WTC11 (cell line): ENCODE measurements at regions not wholly inside any gene's neighbourhood (a gene's known extent, or its start where the extent isn't known, plus 50 kb on each side); places are given as distances from the start of the nearest gene placed in this dataset.

ENCODE experiments used
- ETV6 ChIP-seq: sonication (generic); formaldehyde crosslinking; IDR thresholded peaks from 2 replicates; pipeline ENCODE4 v1.8.1; 2022; ENCODE audit warnings: mild to moderate bottlenecking, missing genetic modification reagents
- FOXJ3 ChIP-seq: sonication (generic); formaldehyde crosslinking; IDR thresholded peaks from 2 replicates; pipeline ENCODE4 v1.9.0; 2021; ENCODE audit warnings: missing genetic modification reagents, mild to moderate bottlenecking, borderline replicate concordance
- JUN ChIP-seq: sonication (generic); formaldehyde crosslinking; IDR thresholded peaks from 2 replicates; pipeline ENCODE4 v1.8.0; 2023; ENCODE audit warnings: mild to moderate bottlenecking, missing genetic modification reagents
- MYBL2 ChIP-seq: sonication (generic); formaldehyde crosslinking; IDR thresholded peaks from 2 replicates; pipeline ENCODE4 v1.8.1; 2023; ENCODE audit warnings: mild to moderate bottlenecking, moderate library complexity, missing genetic modification reagents
- NR2C2 ChIP-seq: sonication (generic); formaldehyde crosslinking; IDR thresholded peaks from 2 replicates; pipeline ENCODE4 v1.8.0; 2022; ENCODE audit warnings: mild to moderate bottlenecking, missing genetic modification reagents
- SMAD3 ChIP-seq: sonication (generic); formaldehyde crosslinking; IDR thresholded peaks from 2 replicates; pipeline ENCODE4 v1.8.0; 2022; ENCODE audit warnings: missing genetic modification reagents, mild to moderate bottlenecking, borderline replicate concordance
- SP1 ChIP-seq: sonication (generic); formaldehyde crosslinking; conservative IDR thresholded peaks from 2 replicates; pipeline ENCODE4 v1.8.1; 2022; ENCODE audit warnings: missing genetic modification reagents
- TF ChIP-seq, protein P1 (sequence below): fragments of 200-600 bp; IDR thresholded peaks from 2 replicates; pipeline ENCODE4 v1.8.0; 2022; ENCODE audit warnings: antibody characterized with exemption
- TF ChIP-seq, protein P2 (sequence below): sonication (generic); formaldehyde crosslinking; IDR thresholded peaks from 2 replicates; pipeline ENCODE4 v1.8.0; 2022; ENCODE audit warnings: mild to moderate bottlenecking, missing genetic modification reagents
- TF ChIP-seq, protein P3 (sequence below): sonication (generic); formaldehyde crosslinking; IDR thresholded peaks from 2 replicates; pipeline ENCODE4 v1.8.1; 2023; ENCODE audit warnings: mild to moderate bottlenecking, missing genetic modification reagents
- TF ChIP-seq, protein P4 (sequence below): sonication (generic); formaldehyde crosslinking; IDR thresholded peaks from 2 replicates; pipeline ENCODE4 v1.8.0; 2022; ENCODE audit warnings: mild to moderate bottlenecking, missing genetic modification reagents
- TF ChIP-seq, protein P5 (sequence below): sonication (generic); formaldehyde crosslinking; IDR thresholded peaks from 2 replicates; pipeline ENCODE4 v1.8.0; 2022; ENCODE audit warnings: missing genetic modification reagents
- TF ChIP-seq, protein P6 (sequence below): fragments of 250-450 bp; sonication (Bioruptor Pico); IDR thresholded peaks from 2 replicates; pipeline ENCODE4 v1.9.0; 2021; ENCODE audit warnings: moderate library complexity, mild to moderate bottlenecking, inconsistent platforms, borderline replicate concordance
- TF ChIP-seq, protein P7 (sequence below): sonication (generic); formaldehyde crosslinking; IDR thresholded peaks from 2 replicates; pipeline ENCODE4 v1.8.0; 2022; ENCODE audit warnings: mild to moderate bottlenecking, missing genetic modification reagents

DNA sequence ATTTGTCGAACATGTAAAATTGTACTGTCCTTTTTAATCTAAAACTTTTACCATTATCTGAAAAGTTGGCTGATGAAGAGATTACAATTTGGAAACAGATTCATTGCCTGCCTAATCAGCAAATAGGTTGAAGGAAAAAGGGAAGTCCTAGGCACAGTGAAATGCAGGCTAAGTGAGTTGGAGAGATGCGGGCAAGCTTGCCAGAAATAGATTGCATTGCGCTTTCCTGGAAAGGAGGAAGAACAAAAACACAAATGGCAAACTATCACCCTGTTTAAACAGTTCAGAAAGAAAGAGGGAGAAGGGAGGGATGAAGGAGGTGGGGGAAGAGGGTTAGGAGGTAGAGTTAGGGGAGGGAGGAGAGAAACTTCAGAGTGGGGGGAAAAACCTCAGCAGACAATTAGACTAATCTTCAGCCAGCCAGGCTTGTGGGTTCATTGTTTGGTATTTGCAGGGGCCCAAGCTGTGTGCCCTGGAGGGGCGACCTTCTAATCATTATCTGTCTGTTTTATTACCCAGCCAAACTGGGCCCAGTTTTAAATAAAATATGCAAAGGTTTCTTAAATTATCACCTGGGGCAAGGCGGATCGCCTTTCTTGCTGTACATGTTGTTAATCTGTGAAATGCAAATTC, 465.2 kb downstream of the TFAP2B start:
- TF ChIP-seq, protein P1, sequence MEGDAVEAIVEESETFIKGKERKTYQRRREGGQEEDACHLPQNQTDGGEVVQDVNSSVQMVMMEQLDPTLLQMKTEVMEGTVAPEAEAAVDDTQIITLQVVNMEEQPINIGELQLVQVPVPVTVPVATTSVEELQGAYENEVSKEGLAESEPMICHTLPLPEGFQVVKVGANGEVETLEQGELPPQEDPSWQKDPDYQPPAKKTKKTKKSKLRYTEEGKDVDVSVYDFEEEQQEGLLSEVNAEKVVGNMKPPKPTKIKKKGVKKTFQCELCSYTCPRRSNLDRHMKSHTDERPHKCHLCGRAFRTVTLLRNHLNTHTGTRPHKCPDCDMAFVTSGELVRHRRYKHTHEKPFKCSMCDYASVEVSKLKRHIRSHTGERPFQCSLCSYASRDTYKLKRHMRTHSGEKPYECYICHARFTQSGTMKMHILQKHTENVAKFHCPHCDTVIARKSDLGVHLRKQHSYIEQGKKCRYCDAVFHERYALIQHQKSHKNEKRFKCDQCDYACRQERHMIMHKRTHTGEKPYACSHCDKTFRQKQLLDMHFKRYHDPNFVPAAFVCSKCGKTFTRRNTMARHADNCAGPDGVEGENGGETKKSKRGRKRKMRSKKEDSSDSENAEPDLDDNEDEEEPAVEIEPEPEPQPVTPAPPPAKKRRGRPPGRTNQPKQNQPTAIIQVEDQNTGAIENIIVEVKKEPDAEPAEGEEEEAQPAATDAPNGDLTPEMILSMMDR: no peak
- TF ChIP-seq, protein P2, sequence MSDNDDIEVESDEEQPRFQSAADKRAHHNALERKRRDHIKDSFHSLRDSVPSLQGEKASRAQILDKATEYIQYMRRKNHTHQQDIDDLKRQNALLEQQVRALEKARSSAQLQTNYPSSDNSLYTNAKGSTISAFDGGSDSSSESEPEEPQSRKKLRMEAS (CRISPR knock-in tag): no peak
- TF ChIP-seq, protein P3, sequence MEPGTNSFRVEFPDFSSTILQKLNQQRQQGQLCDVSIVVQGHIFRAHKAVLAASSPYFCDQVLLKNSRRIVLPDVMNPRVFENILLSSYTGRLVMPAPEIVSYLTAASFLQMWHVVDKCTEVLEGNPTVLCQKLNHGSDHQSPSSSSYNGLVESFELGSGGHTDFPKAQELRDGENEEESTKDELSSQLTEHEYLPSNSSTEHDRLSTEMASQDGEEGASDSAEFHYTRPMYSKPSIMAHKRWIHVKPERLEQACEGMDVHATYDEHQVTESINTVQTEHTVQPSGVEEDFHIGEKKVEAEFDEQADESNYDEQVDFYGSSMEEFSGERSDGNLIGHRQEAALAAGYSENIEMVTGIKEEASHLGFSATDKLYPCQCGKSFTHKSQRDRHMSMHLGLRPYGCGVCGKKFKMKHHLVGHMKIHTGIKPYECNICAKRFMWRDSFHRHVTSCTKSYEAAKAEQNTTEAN (CRISPR knock-in tag): no peak
- TF ChIP-seq SP1 (CRISPR knock-in tag) (no peak), JUN (CRISPR knock-in tag) (no peak), SMAD3 (CRISPR knock-in tag) (no peak), MYBL2 (CRISPR knock-in tag) (no peak), ETV6 (CRISPR knock-in tag) (no peak), FOXJ3 (CRISPR knock-in tag) (no peak), NR2C2 (no peak)
- TF ChIP-seq, protein P4, sequence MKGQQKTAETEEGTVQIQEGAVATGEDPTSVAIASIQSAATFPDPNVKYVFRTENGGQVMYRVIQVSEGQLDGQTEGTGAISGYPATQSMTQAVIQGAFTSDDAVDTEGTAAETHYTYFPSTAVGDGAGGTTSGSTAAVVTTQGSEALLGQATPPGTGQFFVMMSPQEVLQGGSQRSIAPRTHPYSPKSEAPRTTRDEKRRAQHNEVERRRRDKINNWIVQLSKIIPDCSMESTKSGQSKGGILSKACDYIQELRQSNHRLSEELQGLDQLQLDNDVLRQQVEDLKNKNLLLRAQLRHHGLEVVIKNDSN: no peak
- TF ChIP-seq, protein P5, sequence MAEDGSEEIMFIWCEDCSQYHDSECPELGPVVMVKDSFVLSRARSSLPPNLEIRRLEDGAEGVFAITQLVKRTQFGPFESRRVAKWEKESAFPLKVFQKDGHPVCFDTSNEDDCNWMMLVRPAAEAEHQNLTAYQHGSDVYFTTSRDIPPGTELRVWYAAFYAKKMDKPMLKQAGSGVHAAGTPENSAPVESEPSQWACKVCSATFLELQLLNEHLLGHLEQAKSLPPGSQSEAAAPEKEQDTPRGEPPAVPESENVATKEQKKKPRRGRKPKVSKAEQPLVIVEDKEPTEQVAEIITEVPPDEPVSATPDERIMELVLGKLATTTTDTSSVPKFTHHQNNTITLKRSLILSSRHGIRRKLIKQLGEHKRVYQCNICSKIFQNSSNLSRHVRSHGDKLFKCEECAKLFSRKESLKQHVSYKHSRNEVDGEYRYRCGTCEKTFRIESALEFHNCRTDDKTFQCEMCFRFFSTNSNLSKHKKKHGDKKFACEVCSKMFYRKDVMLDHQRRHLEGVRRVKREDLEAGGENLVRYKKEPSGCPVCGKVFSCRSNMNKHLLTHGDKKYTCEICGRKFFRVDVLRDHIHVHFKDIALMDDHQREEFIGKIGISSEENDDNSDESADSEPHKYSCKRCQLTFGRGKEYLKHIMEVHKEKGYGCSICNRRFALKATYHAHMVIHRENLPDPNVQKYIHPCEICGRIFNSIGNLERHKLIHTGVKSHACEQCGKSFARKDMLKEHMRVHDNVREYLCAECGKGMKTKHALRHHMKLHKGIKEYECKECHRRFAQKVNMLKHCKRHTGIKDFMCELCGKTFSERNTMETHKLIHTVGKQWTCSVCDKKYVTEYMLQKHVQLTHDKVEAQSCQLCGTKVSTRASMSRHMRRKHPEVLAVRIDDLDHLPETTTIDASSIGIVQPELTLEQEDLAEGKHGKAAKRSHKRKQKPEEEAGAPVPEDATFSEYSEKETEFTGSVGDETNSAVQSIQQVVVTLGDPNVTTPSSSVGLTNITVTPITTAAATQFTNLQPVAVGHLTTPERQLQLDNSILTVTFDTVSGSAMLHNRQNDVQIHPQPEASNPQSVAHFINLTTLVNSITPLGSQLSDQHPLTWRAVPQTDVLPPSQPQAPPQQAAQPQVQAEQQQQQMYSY (CRISPR knock-in tag): no peak
- TF ChIP-seq, protein P6, sequence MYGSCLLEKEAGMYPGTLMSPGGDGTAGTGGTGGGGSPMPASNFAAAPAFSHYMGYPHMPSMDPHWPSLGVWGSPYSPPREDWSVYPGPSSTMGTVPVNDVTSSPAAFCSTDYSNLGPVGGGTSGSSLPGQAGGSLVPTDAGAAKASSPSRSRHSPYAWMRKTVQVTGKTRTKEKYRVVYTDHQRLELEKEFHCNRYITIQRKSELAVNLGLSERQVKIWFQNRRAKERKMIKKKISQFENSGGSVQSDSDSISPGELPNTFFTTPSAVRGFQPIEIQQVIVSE (CRISPR knock-in tag): no peak
- TF ChIP-seq, protein P7, sequence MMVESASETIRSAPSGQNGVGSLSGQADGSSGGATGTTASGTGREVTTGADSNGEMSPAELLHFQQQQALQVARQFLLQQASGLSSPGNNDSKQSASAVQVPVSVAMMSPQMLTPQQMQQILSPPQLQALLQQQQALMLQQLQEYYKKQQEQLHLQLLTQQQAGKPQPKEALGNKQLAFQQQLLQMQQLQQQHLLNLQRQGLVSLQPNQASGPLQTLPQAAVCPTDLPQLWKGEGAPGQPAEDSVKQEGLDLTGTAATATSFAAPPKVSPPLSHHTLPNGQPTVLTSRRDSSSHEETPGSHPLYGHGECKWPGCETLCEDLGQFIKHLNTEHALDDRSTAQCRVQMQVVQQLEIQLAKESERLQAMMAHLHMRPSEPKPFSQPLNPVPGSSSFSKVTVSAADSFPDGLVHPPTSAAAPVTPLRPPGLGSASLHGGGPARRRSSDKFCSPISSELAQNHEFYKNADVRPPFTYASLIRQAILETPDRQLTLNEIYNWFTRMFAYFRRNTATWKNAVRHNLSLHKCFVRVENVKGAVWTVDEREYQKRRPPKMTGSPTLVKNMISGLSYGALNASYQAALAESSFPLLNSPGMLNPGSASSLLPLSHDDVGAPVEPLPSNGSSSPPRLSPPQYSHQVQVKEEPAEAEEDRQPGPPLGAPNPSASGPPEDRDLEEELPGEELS (CRISPR knock-in tag): no peak
